Endothelial cell of umbilical vein (primary cell): ENCODE measurements at regions not wholly inside any gene's neighbourhood (a gene's known extent, or its start where the extent isn't known, plus 50 kb on each side); places are given as distances from the start of the nearest gene placed in this dataset.

ENCODE experiments used
- BruUV-seq: library from RNA; stranded (reverse); fragments of 400-500 nt; replicated peaks from 2 replicates; lab custom pipeline; 2021; lab: Mats Ljungman, UMichigan
- CTCF ChIA-PET: fragments of 300-600, 350-600 bp; sonication (Branson Sonifier 250); formaldehyde crosslinking; loops from one replicate; lab custom pipeline; 2021; ENCODE audit warnings: antibody characterized with exemption, inconsistent platforms; lab: Charles Lee
- POLR2A ChIA-PET: fragments of 300-600, 350-600 bp; sonication (Branson Sonifier 250); formaldehyde crosslinking; loops from one replicate; lab custom pipeline; 2021; ENCODE audit warnings: antibody characterized with exemption, inconsistent platforms; lab: Charles Lee
- DNase-seq: peaks from one replicate; pipeline ENCODE4 v3.0.0-alpha.2; 2011; ENCODE audit warnings: low read depth, low spot score
- FAIRE-seq: peaks from 2 replicates; lab custom pipeline; 2011; peaks lifted over from hg19 to GRCh38; lab: Jason Lieb, UNC
- H2AFZ ChIP-seq: 2 replicates; pipeline ENCODE4 v1.6.0; 2012; ENCODE audit warnings: low read depth, low read length, control low read depth, inconsistent platforms
- H3K27ac ChIP-seq: 2 replicates; pipeline ENCODE4 v1.5.1; 2011; ENCODE audit warnings: low read depth, mild to moderate bottlenecking, control low read depth, low read length, moderate library complexity; ENCODE audit not compliant: insufficient read depth
- H3K27me3 ChIP-seq, 2 experiments: 2 replicates each; pipeline versions ENCODE4 v1.6.0 to v1.6.1; 2011; ENCODE audit warnings: low read length in 2 of 2, mixed read lengths in 1 of 2; ENCODE audit not compliant: control insufficient read depth in 2 of 2, insufficient read depth in 2 of 2
- H3K36me3 ChIP-seq, 2 experiments: 2 replicates in 1 of 2; 3 replicates in 1 of 2; pipeline ENCODE4 v1.5.1; 2011; ENCODE audit warnings: low read length in 2 of 2, mild to moderate bottlenecking in 1 of 2, moderate library complexity in 1 of 2; ENCODE audit not compliant: control insufficient read depth in 2 of 2, insufficient read depth in 2 of 2; ENCODE audit errors: extremely low read depth in 1 of 2
- H3K4me1 ChIP-seq: 3 replicates; pipeline ENCODE4 v1.5.1; 2011; ENCODE audit warnings: mild to moderate bottlenecking, low read length; ENCODE audit not compliant: control insufficient read depth, insufficient read depth; ENCODE audit errors: extremely low read depth
- H3K4me2 ChIP-seq: 2 replicates; pipeline ENCODE4 v1.6.1; 2011; ENCODE audit warnings: low read length, control low read depth, mixed read lengths; ENCODE audit not compliant: insufficient read depth
- H3K4me3 ChIP-seq, 3 experiments: fragments of 200-600 bp in 1 of 3; sonication (generic), shearing (Covaris generic) in 1 of 3; replicated peaks in 1 of 3; 2 replicates each; pipeline ENCODE4 v1.5.1; 2011 to 2016; ENCODE audit warnings: control low read depth in 3 of 3, low read length in 3 of 3, mild to moderate bottlenecking in 2 of 3, inconsistent platforms in 1 of 3, low read depth in 1 of 3, moderate library complexity in 1 of 3; ENCODE audit not compliant: insufficient read depth in 1 of 3
- H3K79me2 ChIP-seq: 2 replicates; pipeline ENCODE4 v1.6.0; 2012; ENCODE audit warnings: low read length, inconsistent platforms; ENCODE audit not compliant: control insufficient read depth, insufficient read depth
- H3K9ac ChIP-seq: replicated peaks from 2 replicates; pipeline ENCODE3; 2011; ENCODE audit warnings: low read length, control low read depth; ENCODE audit not compliant: insufficient read depth; ENCODE audit errors: extremely low read depth
- H3K9me1 ChIP-seq: replicated peaks from 3 replicates; pipeline ENCODE4 v1.6.0; 2011; ENCODE audit warnings: mild to moderate bottlenecking, low read length; ENCODE audit not compliant: control insufficient read depth, insufficient read depth; ENCODE audit errors: extremely low read depth
- H3K9me3 ChIP-seq: replicated peaks from 2 replicates; pipeline ENCODE4 v1.5.1; 2012; ENCODE audit warnings: low read length, inconsistent platforms; ENCODE audit not compliant: control insufficient read depth, insufficient read depth
- H4K20me1 ChIP-seq: replicated peaks from 2 replicates; pipeline ENCODE3; 2011; ENCODE audit warnings: mild to moderate bottlenecking, low read length; ENCODE audit not compliant: control insufficient read depth, insufficient read depth; ENCODE audit errors: extremely low read depth
- EZH2 ChIP-seq: IDR thresholded peaks from 2 replicates; pipeline ENCODE4 v1.6.1; 2012; ENCODE audit warnings: borderline replicate concordance, low read depth, mild to moderate bottlenecking, moderate library complexity, low read length, inconsistent platforms; ENCODE audit not compliant: severe bottlenecking
- FOS ChIP-seq: IDR thresholded peaks from 2 replicates; pipeline ENCODE4 v1.6.1; 2011; ENCODE audit warnings: mild to moderate bottlenecking, low read length, moderate library complexity, borderline replicate concordance; ENCODE audit not compliant: insufficient read depth
- GATA2 ChIP-seq: IDR thresholded peaks from 2 replicates; pipeline ENCODE4 v1.7.0; 2011; ENCODE audit warnings: low read depth, mild to moderate bottlenecking, moderate library complexity, mixed read lengths, low read length; ENCODE audit not compliant: insufficient read length, insufficient read depth
- JUN ChIP-seq: IDR thresholded peaks from 2 replicates; pipeline ENCODE4 v1.6.1; 2011; ENCODE audit warnings: borderline replicate concordance, low read depth; ENCODE audit not compliant: insufficient read length, insufficient read depth
- MYC ChIP-seq: IDR thresholded peaks from one replicate; pipeline ENCODE4 v1.6.1; 2011; ENCODE audit warnings: mild to moderate bottlenecking, low read depth, low read length
- POLR2A ChIP-seq: IDR thresholded peaks from 2 replicates; pipeline ENCODE4 v1.6.1; 2012; ENCODE audit warnings: low read depth, mild to moderate bottlenecking, control low read depth, low read length
- POLR2AphosphoS5 ChIP-seq: IDR thresholded peaks from 2 replicates; pipeline ENCODE4 v1.6.1; 2012; ENCODE audit warnings: low read depth, mild to moderate bottlenecking, control low read depth, low read length, moderate library complexity; ENCODE audit not compliant: insufficient read depth
- dilution Hi-C: fragments of 300-500 bp; cut with MboI; formaldehyde crosslinking; loops from one replicate; pipeline ENCODE4 v1.15.0; 2019; ENCODE audit warnings: low sequenced_read_pairs; ENCODE audit not compliant: extremely low pct_ligation_motif_present
- intact Hi-C: fragments of 100-400 bp; cut with micrococcal nuclease; formaldehyde crosslinking; loops from one replicate; pipeline ENCODE4 v1.10.0; 2022
- TF ChIP-seq, protein P1 (sequence below), 2 donors: IDR thresholded peaks; 1 replicate in 1 of 2; 2 replicates in 1 of 2; pipeline ENCODE4 v1.5.1; 2011; ENCODE audit warnings: low read length in 2 of 2, mild to moderate bottlenecking in 2 of 2, moderate library complexity in 2 of 2, control low read depth in 1 of 2, inconsistent platforms in 1 of 2, low read depth in 1 of 2; ENCODE audit not compliant: insufficient read depth in 1 of 2; ENCODE audit errors: extremely low read depth in 1 of 2

DNA sequence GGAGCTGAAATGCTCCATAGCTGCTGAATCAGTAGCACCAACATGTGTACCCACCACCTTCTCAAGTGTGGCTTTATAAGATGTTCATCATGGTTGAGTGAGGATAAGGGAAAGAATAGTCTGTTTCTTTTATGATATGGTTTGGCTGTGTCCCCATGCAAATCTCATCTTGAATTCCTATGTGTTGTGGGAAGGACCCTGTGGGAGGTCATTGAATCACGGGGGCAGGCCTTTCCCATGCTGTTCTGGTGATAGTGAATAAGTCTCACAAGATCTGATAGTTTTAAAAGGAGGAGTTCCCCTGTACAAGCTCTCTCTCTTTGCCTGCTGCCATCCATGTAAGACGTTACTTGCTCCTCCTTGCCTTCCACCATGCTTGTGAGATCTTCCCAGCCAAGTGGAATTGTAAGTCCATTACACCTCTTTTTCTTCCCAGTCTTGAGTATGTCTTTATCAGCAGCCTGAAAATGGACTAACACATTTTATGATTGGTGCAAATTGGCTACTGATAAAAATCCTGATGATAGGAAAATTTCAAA, 799.9 kb downstream of the TNS3 start:
- H3K4me1 ChIP-seq, result peaks cover 13% of the 10 kb centered on the region
- ChIA-PET CTCF (no interaction called here), POLR2A (no interaction called here)
- H3K27ac ChIP-seq, result no peak overlapping the region
- no peak overlapping the region for H3K4me3 ChIP-seq
- H3K4me2 ChIP-seq, result no peak overlapping the region
- no peaks in the 10 kb centered on the region for H3K9me1 ChIP-seq
- DNase-seq (no peak), FAIRE-seq (no peak)
- TF ChIP-seq JUN, result no peak
- TF ChIP-seq MYC, result no peak
- TF ChIP-seq, protein P1, sequence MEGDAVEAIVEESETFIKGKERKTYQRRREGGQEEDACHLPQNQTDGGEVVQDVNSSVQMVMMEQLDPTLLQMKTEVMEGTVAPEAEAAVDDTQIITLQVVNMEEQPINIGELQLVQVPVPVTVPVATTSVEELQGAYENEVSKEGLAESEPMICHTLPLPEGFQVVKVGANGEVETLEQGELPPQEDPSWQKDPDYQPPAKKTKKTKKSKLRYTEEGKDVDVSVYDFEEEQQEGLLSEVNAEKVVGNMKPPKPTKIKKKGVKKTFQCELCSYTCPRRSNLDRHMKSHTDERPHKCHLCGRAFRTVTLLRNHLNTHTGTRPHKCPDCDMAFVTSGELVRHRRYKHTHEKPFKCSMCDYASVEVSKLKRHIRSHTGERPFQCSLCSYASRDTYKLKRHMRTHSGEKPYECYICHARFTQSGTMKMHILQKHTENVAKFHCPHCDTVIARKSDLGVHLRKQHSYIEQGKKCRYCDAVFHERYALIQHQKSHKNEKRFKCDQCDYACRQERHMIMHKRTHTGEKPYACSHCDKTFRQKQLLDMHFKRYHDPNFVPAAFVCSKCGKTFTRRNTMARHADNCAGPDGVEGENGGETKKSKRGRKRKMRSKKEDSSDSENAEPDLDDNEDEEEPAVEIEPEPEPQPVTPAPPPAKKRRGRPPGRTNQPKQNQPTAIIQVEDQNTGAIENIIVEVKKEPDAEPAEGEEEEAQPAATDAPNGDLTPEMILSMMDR (IDR thresholded peaks at IDR 0.05; ENCODE audit: extremely low read depth in 1 of 2, insufficient read depth in 1 of 2, low read depth in 1 of 2, low read length in 2 of 2), result no peak
- no peak for TF ChIP-seq POLR2AphosphoS5
- no peak for TF ChIP-seq POLR2A
- no peak for TF ChIP-seq EZH2
- TF ChIP-seq FOS, result no peak
- TF ChIP-seq GATA2, result no peak
- dilution Hi-C loops (no loop called here), intact Hi-C loops (loop anchor here (5.0 kb wide), 2 partner anchors 100 to 255 kb away; no protein-coding TSS in a partner anchor)
- no peaks in the 10 kb centered on the region for H4K20me1 ChIP-seq
- H3K27me3 ChIP-seq, result no peaks in the 10 kb centered on the region
- H3K36me3 ChIP-seq, result no peaks in the 10 kb centered on the region
- H3K79me2 ChIP-seq, result no peaks in the 10 kb centered on the region
- H3K9ac ChIP-seq, result no peak overlapping the region
- H2AFZ ChIP-seq, result no peak overlapping the region
- no peaks in the 10 kb centered on the region for H3K9me3 ChIP-seq
- no TSS peak for BruUV-seq
